ENCODE measurements at regions not wholly inside any gene's neighbourhood (a gene's known extent, or its start where the extent isn't known, plus 50 kb on each side); places are given as distances from the start of the nearest gene placed in this dataset.

DNA sequence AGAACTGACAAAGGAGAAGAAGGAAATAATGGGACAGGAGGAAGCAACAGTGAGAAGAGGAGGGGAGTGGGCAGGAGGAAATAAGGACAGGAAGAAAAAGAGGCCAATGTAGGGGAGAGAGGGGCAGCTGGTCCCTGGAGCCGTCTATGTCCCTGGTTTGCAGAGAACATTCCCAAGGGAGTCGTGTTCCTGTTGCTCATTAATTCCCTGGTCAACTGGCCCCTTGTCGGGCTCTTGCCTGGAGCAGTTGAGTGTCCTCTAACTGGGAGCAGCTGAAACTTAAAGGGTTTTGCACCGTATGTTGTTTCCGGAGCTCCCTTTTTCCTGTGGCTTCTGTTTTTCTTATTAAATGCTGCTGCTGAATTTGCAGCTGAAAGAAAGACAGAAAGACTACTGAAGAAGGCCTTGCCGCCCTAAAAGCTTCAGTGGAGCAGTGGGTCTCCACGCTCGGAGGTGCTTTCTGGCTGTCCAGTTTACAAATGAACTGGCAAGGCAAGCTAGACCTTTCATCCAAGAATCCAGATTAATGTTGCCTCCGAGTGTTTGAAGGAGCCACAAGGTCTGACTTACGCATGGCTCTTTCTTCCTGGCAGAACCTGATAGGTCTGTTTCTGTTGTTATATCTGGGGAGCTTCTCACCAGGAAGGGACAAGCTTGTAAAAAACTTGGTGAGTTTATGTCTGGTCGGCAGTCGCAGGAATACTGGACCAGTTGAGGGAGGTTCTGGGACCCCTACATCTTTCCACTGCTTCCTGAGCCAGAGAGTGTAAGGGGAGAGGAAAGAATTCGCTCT, 146.2 kb upstream of the RFLNA start:
- H3K9me3 ChIP-seq (ENCODE audit: low read length) = no peaks in the 10 kb centered on the region
- no peaks in the 10 kb centered on the region for H3F3A ChIP-seq (ENCODE audit: insufficient read depth, low read length, poor library complexity, severe bottlenecking)
- H3K4me2 ChIP-seq (ENCODE audit: low read length) = no peak overlapping the region
- H3K9ac ChIP-seq (ENCODE audit: low read length) = no peak overlapping the region
- H3K27me3 ChIP-seq (ENCODE audit: insufficient read depth, low read depth, low read length) = no peaks in the 10 kb centered on the region
- H3K4me3 ChIP-seq (ENCODE audit: low read length) = no peak overlapping the region
- H3K27ac ChIP-seq (ENCODE audit: low read length) = no peak overlapping the region
- no peaks in the 10 kb centered on the region for H3K79me2 ChIP-seq (replicated peaks; ENCODE audit: insufficient read depth, low read length)
- no peaks in the 10 kb centered on the region for H3K9me2 ChIP-seq (ENCODE audit: insufficient read depth, low read length)
- TF ChIP-seq POLR2AphosphoS5 (IDR thresholded peaks at IDR 0.05) (no peak), EP300 (conservative IDR thresholded peaks at IDR 0.05; ENCODE audit: poor library complexity, severe bottlenecking) (no peak), REST (IDR thresholded peaks at IDR 0.05; ENCODE audit: borderline replicate concordance) (no peak), EZH2 (IDR thresholded peaks at IDR 0.05; ENCODE audit: borderline replicate concordance, insufficient read depth, low read length, poor library complexity, severe bottlenecking) (no peak), MXI1 (conservative IDR thresholded peaks at IDR 0.05; ENCODE audit: poor library complexity, severe bottlenecking) (no peak), TAF1 (IDR thresholded peaks at IDR 0.05; ENCODE audit: low read depth) (no peak), SMC3 (conservative IDR thresholded peaks at IDR 0.05; ENCODE audit: poor library complexity) (no peak), RAD21 (conservative IDR thresholded peaks at IDR 0.05) (no peak)
- TF ChIP-seq, protein P1, sequence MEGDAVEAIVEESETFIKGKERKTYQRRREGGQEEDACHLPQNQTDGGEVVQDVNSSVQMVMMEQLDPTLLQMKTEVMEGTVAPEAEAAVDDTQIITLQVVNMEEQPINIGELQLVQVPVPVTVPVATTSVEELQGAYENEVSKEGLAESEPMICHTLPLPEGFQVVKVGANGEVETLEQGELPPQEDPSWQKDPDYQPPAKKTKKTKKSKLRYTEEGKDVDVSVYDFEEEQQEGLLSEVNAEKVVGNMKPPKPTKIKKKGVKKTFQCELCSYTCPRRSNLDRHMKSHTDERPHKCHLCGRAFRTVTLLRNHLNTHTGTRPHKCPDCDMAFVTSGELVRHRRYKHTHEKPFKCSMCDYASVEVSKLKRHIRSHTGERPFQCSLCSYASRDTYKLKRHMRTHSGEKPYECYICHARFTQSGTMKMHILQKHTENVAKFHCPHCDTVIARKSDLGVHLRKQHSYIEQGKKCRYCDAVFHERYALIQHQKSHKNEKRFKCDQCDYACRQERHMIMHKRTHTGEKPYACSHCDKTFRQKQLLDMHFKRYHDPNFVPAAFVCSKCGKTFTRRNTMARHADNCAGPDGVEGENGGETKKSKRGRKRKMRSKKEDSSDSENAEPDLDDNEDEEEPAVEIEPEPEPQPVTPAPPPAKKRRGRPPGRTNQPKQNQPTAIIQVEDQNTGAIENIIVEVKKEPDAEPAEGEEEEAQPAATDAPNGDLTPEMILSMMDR (IDR thresholded peaks at IDR 0.05; ENCODE audit: poor library complexity, severe bottlenecking) = no peak
- H4K20me1 ChIP-seq (ENCODE audit: insufficient read depth) = no peaks in the 10 kb centered on the region
- H2AFZ ChIP-seq (ENCODE audit: low read depth, low read length) = no peak overlapping the region
- no peaks in the 10 kb centered on the region for H3K36me3 ChIP-seq (ENCODE audit: insufficient read depth, low read length)

DNA sequence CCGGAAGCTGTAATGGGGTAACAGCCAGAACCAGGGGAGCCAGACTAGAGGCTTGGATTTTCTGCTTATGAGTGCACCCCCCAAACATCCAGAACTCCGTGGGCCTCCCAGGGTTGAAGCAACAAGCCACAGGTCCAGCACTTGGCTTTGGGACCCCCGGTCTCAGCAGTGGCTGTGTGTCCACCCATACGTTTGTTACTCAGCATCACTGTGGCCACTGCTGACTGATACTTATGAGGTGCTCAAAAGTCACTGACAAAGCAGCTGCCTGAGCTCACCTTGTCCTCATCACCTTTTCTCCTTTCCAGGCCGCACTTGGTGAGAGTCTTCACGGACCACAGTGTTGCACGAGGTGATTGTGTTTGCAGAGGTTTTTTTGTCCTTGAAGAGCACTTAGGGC, 145.6 kb upstream of the RFLNA start:
- Histone ChIP-seq H3K9me2 (ENCODE audit: insufficient read depth, low read length) (no peaks in the 10 kb centered on the region), H3K36me3 (ENCODE audit: insufficient read depth, low read length) (no peaks in the 10 kb centered on the region), H3K9ac (ENCODE audit: low read length) (no peak overlapping the region), H3K9me3 (ENCODE audit: low read length) (no peaks in the 10 kb centered on the region), H3K79me2 (replicated peaks; ENCODE audit: insufficient read depth, low read length) (no peaks in the 10 kb centered on the region), H2AFZ (ENCODE audit: low read depth, low read length) (no peak overlapping the region), H3F3A (ENCODE audit: insufficient read depth, low read length, poor library complexity, severe bottlenecking) (no peaks in the 10 kb centered on the region), H3K27ac (ENCODE audit: low read length) (no peak overlapping the region), H3K4me2 (ENCODE audit: low read length) (no peak overlapping the region), H3K4me3 (ENCODE audit: low read length) (no peak overlapping the region), H3K27me3 (ENCODE audit: insufficient read depth, low read depth, low read length) (no peaks in the 10 kb centered on the region), H4K20me1 (ENCODE audit: insufficient read depth) (no peaks in the 10 kb centered on the region)
- TF ChIP-seq MXI1 (conservative IDR thresholded peaks at IDR 0.05; ENCODE audit: poor library complexity, severe bottlenecking) = no peak
- TF ChIP-seq RAD21 (conservative IDR thresholded peaks at IDR 0.05) = no peak
- no peak for TF ChIP-seq EP300 (conservative IDR thresholded peaks at IDR 0.05; ENCODE audit: poor library complexity, severe bottlenecking)
- TF ChIP-seq, protein P1 (IDR thresholded peaks at IDR 0.05; ENCODE audit: poor library complexity, severe bottlenecking) = no peak
- no peak for TF ChIP-seq TAF1 (IDR thresholded peaks at IDR 0.05; ENCODE audit: low read depth)
- TF ChIP-seq POLR2AphosphoS5 (IDR thresholded peaks at IDR 0.05) = no peak
- TF ChIP-seq REST (IDR thresholded peaks at IDR 0.05; ENCODE audit: borderline replicate concordance) = no peak
- no peak for TF ChIP-seq SMC3 (conservative IDR thresholded peaks at IDR 0.05; ENCODE audit: poor library complexity)
- no peak for TF ChIP-seq EZH2 (IDR thresholded peaks at IDR 0.05; ENCODE audit: borderline replicate concordance, insufficient read depth, low read length, poor library complexity, severe bottlenecking)

All from neural cell (in vitro differentiated cells).